OCI-LY1 (cell line): ENCODE measurements at regions not wholly inside any gene's neighbourhood (a gene's known extent, or its start where the extent isn't known, plus 50 kb on each side); places are given as distances from the start of the nearest gene placed in this dataset.

Experiments
- H2AFZ ChIP-seq: fragments of 200-600 bp; sonication (generic), shearing (Covaris generic); 2 replicates; pipeline ENCODE4 v1.6.0; 2014; ENCODE audit warnings: antibody characterized with exemption, mild to moderate bottlenecking, low read length
- H3F3A ChIP-seq: fragments of 200-600 bp; sonication (generic), shearing (Covaris generic); 2 replicates; pipeline ENCODE4 v1.6.0; 2014; ENCODE audit warnings: mild to moderate bottlenecking, antibody characterized with exemption, low read length, moderate library complexity; ENCODE audit not compliant: insufficient read depth
- H3K27ac ChIP-seq: fragments of 200-600 bp; sonication (generic); 2 replicates; pipeline ENCODE4 v1.5.1; 2014; ENCODE audit warnings: low read length, mixed run types, mild to moderate bottlenecking, low read depth; ENCODE audit not compliant: poor library complexity, severe bottlenecking
- H3K27me3 ChIP-seq: fragments of 200-600 bp; sonication (generic); 2 replicates; pipeline ENCODE4 v1.6.0; 2014; ENCODE audit warnings: antibody characterized with exemption, mild to moderate bottlenecking, low read length, moderate library complexity; ENCODE audit not compliant: insufficient read depth
- H3K36me3 ChIP-seq: fragments of 200-600 bp; sonication (generic); 2 replicates; pipeline ENCODE4 v1.6.1; 2014; ENCODE audit warnings: mild to moderate bottlenecking, antibody characterized with exemption, low read length, moderate library complexity, mixed read lengths; ENCODE audit not compliant: insufficient read depth
- H3K4me1 ChIP-seq: fragments of 200-600 bp; sonication (generic); 2 replicates; pipeline ENCODE4 v1.5.1; 2014; ENCODE audit warnings: mild to moderate bottlenecking, low read length, moderate library complexity; ENCODE audit not compliant: insufficient read depth, severe bottlenecking
- H3K4me2 ChIP-seq: fragments of 200-600 bp; sonication (generic), shearing (Covaris generic); 2 replicates; pipeline ENCODE4 v1.6.1; 2014; ENCODE audit warnings: low read length
- H3K4me3 ChIP-seq: fragments of 200-600 bp; sonication (generic); 2 replicates; pipeline ENCODE4 v1.5.1; 2014; ENCODE audit warnings: low read length, low read depth, mild to moderate bottlenecking, mixed read lengths; ENCODE audit not compliant: poor library complexity, severe bottlenecking
- H3K79me2 ChIP-seq: fragments of 200-600 bp; shearing (Covaris generic); 2 replicates; pipeline ENCODE4 v1.6.1; 2016; ENCODE audit warnings: mixed run types, low read length, mixed read lengths; ENCODE audit not compliant: insufficient read depth
- H3K9ac ChIP-seq: fragments of 200-600 bp; sonication (generic), shearing (Covaris generic); 2 replicates; pipeline ENCODE4 v1.6.1; 2014; ENCODE audit warnings: mild to moderate bottlenecking, low read length, mixed read lengths
- H3K9me2 ChIP-seq: fragments of 200-600 bp; sonication (generic), shearing (Covaris generic); 2 replicates; pipeline ENCODE4 v1.6.1; 2014; ENCODE audit warnings: low read depth, mild to moderate bottlenecking, low read length, mixed read lengths
- H3K9me3 ChIP-seq: fragments of 200-600 bp; shearing (Covaris generic); 2 replicates; pipeline ENCODE4 v1.6.1; 2014; ENCODE audit warnings: low read length, mixed read lengths
- H4K20me1 ChIP-seq: fragments of 200-600 bp; sonication (generic), shearing (Covaris generic); 2 replicates; pipeline ENCODE4 v1.6.0; 2016; ENCODE audit warnings: mild to moderate bottlenecking, low read length; ENCODE audit not compliant: insufficient read depth
- EZH2 ChIP-seq: fragments of 200-600 bp; sonication (generic), shearing (Covaris generic); IDR thresholded peaks from 2 replicates; pipeline ENCODE4 v1.8.0; 2017; ENCODE audit warnings: borderline replicate concordance, mixed run types, mild to moderate bottlenecking, antibody characterized with exemption, low read length, moderate library complexity, mixed read lengths
- TF ChIP-seq, protein P1 (sequence below): fragments of 200-600 bp; sonication (generic), shearing (Covaris generic); IDR thresholded peaks from 2 replicates; pipeline ENCODE4 v1.5.1; 2017; ENCODE audit warnings: mild to moderate bottlenecking, antibody characterized with exemption, low read length, moderate library complexity, mixed read lengths

- TF ChIP-seq, protein P1, sequence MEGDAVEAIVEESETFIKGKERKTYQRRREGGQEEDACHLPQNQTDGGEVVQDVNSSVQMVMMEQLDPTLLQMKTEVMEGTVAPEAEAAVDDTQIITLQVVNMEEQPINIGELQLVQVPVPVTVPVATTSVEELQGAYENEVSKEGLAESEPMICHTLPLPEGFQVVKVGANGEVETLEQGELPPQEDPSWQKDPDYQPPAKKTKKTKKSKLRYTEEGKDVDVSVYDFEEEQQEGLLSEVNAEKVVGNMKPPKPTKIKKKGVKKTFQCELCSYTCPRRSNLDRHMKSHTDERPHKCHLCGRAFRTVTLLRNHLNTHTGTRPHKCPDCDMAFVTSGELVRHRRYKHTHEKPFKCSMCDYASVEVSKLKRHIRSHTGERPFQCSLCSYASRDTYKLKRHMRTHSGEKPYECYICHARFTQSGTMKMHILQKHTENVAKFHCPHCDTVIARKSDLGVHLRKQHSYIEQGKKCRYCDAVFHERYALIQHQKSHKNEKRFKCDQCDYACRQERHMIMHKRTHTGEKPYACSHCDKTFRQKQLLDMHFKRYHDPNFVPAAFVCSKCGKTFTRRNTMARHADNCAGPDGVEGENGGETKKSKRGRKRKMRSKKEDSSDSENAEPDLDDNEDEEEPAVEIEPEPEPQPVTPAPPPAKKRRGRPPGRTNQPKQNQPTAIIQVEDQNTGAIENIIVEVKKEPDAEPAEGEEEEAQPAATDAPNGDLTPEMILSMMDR, result no peak
- TF ChIP-seq EZH2, result no peak
- Histone ChIP-seq H2AFZ (no peak overlapping the region), H3K9ac (no peak overlapping the region), H3K4me1 (no peaks in the 10 kb centered on the region), H3K27me3 (no peaks in the 10 kb centered on the region; the same call in 1 of the 2 replicates), H3F3A (no peaks in the 10 kb centered on the region), H3K9me3 (no peaks in the 10 kb centered on the region), H4K20me1 (no peaks in the 10 kb centered on the region), H3K4me2 (no peak overlapping the region), H3K9me2 (no peaks in the 10 kb centered on the region), H3K27ac (no peak overlapping the region), H3K4me3 (no peak overlapping the region), H3K36me3 (no peaks in the 10 kb centered on the region), H3K79me2 (no peaks in the 10 kb centered on the region)
Observed at GRCh38 chr22:49140911-49141665, 686.6 kb downstream of the BRD1 start.

GRCh38 chr22:49139492-49140151 lies 688.1 kb downstream of the BRD1 start:
- Histone ChIP-seq H3K4me3 (no peak overlapping the region), H2AFZ (no peak overlapping the region), H3K9me2 (no peaks in the 10 kb centered on the region), H3F3A (no peaks in the 10 kb centered on the region), H3K27ac (no peak overlapping the region), H3K9ac (no peak overlapping the region), H3K79me2 (no peaks in the 10 kb centered on the region), H3K36me3 (no peaks in the 10 kb centered on the region), H4K20me1 (no peaks in the 10 kb centered on the region), H3K27me3 (peaks cover 4% of the 10 kb centered on the region; the same call in 1 of the 2 replicates), H3K9me3 (no peaks in the 10 kb centered on the region), H3K4me1 (no peaks in the 10 kb centered on the region), H3K4me2 (no peak overlapping the region)
- TF ChIP-seq, protein P1, result no peak
- no peak for TF ChIP-seq EZH2

DNA sequence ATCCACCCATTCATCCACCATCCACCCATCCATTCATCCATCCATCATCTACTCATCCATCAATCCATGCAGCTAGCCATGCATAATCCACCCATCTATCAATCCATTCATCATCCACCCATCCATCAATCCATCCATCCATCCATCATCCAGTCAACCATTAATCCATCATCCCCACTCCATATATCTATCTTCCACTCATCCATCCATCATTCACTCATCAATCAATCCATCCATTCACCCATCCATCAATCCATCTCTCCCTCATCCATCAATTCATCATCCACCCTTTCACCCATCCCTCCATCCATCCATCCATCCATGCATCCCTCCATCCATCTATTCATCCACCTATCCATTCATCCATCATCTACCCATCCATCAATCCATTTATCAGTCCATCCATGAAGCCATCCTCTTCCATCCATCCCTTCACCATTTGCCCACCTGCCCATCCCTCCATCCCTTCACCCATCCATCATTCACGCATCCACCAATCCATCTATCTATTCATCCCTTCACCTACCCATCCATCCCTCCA lies 689.4 kb downstream of the BRD1 start:
- no peaks in the 10 kb centered on the region for H3K36me3 ChIP-seq
- H4K20me1 ChIP-seq, result no peaks in the 10 kb centered on the region
- H3K4me1 ChIP-seq, result no peaks in the 10 kb centered on the region
- H3K4me2 ChIP-seq, result no peak overlapping the region
- no peak overlapping the region for H2AFZ ChIP-seq
- H3K9ac ChIP-seq, result no peak overlapping the region
- no peaks in the 10 kb centered on the region for H3K9me3 ChIP-seq
- no peak overlapping the region for H3K27ac ChIP-seq
- H3K79me2 ChIP-seq, result no peaks in the 10 kb centered on the region
- no peak for TF ChIP-seq EZH2
- TF ChIP-seq, protein P1, result no peak
- H3F3A ChIP-seq, result no peaks in the 10 kb centered on the region
- no peak overlapping the region for H3K4me3 ChIP-seq
- peaks cover 4% of the 10 kb centered on the region; the same call in 1 of the 2 replicates for H3K27me3 ChIP-seq
- no peaks in the 10 kb centered on the region for H3K9me2 ChIP-seq
